Liver (tissue), 8 donors: ENCODE measurements at regions not wholly inside any gene's neighbourhood (a gene's known extent, or its start where the extent isn't known, plus 50 kb on each side); places are given as distances from the start of the nearest gene placed in this dataset.

Source experiments
- DNase-seq: peaks from one replicate; pipeline ENCODE4 v3.0.0-alpha.2; 2017; ENCODE audit warnings: low spot score
- H3K27ac ChIP-seq, 2 donors: one replicate each; pipeline ENCODE4 v1.7.0; 2013; ENCODE audit warnings: inconsistent platforms in 2 of 2, low read length in 2 of 2, control low read depth in 1 of 2, low read depth in 1 of 2, mild to moderate bottlenecking in 1 of 2
- H3K27me3 ChIP-seq, 4 donors: one replicate each; pipeline versions ENCODE4 v1.6.1 to v1.7.0; 2013; ENCODE audit warnings: low read length in 3 of 4, inconsistent platforms in 1 of 4, mild to moderate bottlenecking in 1 of 4, moderate library complexity in 1 of 4; ENCODE audit not compliant: control insufficient read depth in 4 of 4, insufficient read depth in 4 of 4
- H3K36me3 ChIP-seq, 4 donors: one replicate each; pipeline versions ENCODE4 v1.6.1 to v1.7.0; 2013; ENCODE audit warnings: low read length in 3 of 4, mild to moderate bottlenecking in 3 of 4, low read depth in 1 of 4, moderate library complexity in 1 of 4; ENCODE audit not compliant: control insufficient read depth in 4 of 4, insufficient read depth in 3 of 4
- H3K4me1 ChIP-seq, 4 donors: one replicate each; pipeline versions ENCODE4 v1.6.1 to v1.7.0; 2013; ENCODE audit warnings: low read length in 3 of 4, mild to moderate bottlenecking in 3 of 4, moderate library complexity in 1 of 4; ENCODE audit not compliant: control insufficient read depth in 4 of 4, insufficient read depth in 4 of 4
- H3K4me3 ChIP-seq, 3 donors: one replicate each; pipeline versions ENCODE4 v1.6.1 to v1.7.0; 2013; ENCODE audit warnings: low read length in 3 of 3, control low read depth in 1 of 3, low read depth in 1 of 3, mild to moderate bottlenecking in 1 of 3
- H3K9ac ChIP-seq, 2 donors: one replicate each; pipeline ENCODE4 v1.7.0; 2013; ENCODE audit warnings: low read length in 2 of 2, mild to moderate bottlenecking in 2 of 2, moderate library complexity in 2 of 2, control low read depth in 1 of 2, low read depth in 1 of 2
- H3K9me3 ChIP-seq, 4 donors: one replicate each; pipeline versions ENCODE4 v1.6.1 to v1.7.0; 2013; ENCODE audit warnings: low read length in 3 of 4; ENCODE audit not compliant: control insufficient read depth in 4 of 4
- EGR1 ChIP-seq, 2 donors: IDR thresholded peaks; 2 replicates each; pipeline ENCODE4 v1.6.1; 2016 to 2018; ENCODE audit warnings: antibody characterized with exemption in 2 of 2, low read depth in 2 of 2
- FOXA1 ChIP-seq: IDR thresholded peaks from 2 replicates; pipeline ENCODE4 v1.6.1; 2016; ENCODE audit warnings: antibody characterized with exemption
- FOXA2 ChIP-seq: IDR thresholded peaks from 2 replicates; pipeline ENCODE4 v1.6.1; 2016; ENCODE audit warnings: antibody characterized with exemption
- GABPA ChIP-seq, 2 donors: IDR thresholded peaks in 1 of 2; conservative IDR thresholded peaks in 1 of 2; 2 replicates each; pipeline ENCODE4 v1.6.1; 2016; ENCODE audit warnings: antibody characterized with exemption in 2 of 2, mild to moderate bottlenecking in 1 of 2, moderate library complexity in 1 of 2
- HNF4A ChIP-seq, 2 donors: conservative IDR thresholded peaks; 2 replicates each; pipeline ENCODE4 v1.6.1; 2016; ENCODE audit warnings: antibody characterized with exemption in 2 of 2, mild to moderate bottlenecking in 2 of 2
- HNF4G ChIP-seq: IDR thresholded peaks from 2 replicates; pipeline ENCODE4 v1.6.1; 2016; ENCODE audit warnings: antibody characterized with exemption
- JUND ChIP-seq, 2 donors: IDR thresholded peaks; 2 replicates each; pipeline ENCODE4 v1.6.1; 2016; ENCODE audit warnings: antibody characterized with exemption in 2 of 2
- NR2F2 ChIP-seq: IDR thresholded peaks from 2 replicates; pipeline ENCODE4 v1.6.1; 2016; ENCODE audit warnings: antibody characterized with exemption
- RAD21 ChIP-seq, 2 donors: IDR thresholded peaks; 2 replicates each; pipeline ENCODE4 v1.6.1; 2016; ENCODE audit warnings: antibody characterized with exemption in 2 of 2, mild to moderate bottlenecking in 2 of 2
- RXRA ChIP-seq, 2 donors: IDR thresholded peaks; 2 replicates each; pipeline ENCODE4 v1.6.1; 2017 to 2018; ENCODE audit warnings: antibody characterized with exemption in 2 of 2, mild to moderate bottlenecking in 1 of 2
- SP1 ChIP-seq: IDR thresholded peaks from 2 replicates; pipeline ENCODE4 v1.6.1; 2018; ENCODE audit warnings: antibody characterized with exemption, mild to moderate bottlenecking
- TAF1 ChIP-seq: conservative IDR thresholded peaks from 2 replicates; pipeline ENCODE4 v1.6.1; 2016; ENCODE audit warnings: antibody characterized with exemption, mild to moderate bottlenecking
- YY1 ChIP-seq: IDR thresholded peaks from 2 replicates; pipeline ENCODE4 v1.6.1; 2016; ENCODE audit warnings: antibody characterized with exemption, mild to moderate bottlenecking
- WGBS: extraction: QIAGEN DNeasy Blood & Tissue Kit; methylation state at CpG from one replicate; pipeline ENCODE4 v1.1.7; 2013; 5-methylcytosine and 5-hydroxymethylcytosine counted together
- TF ChIP-seq, protein P1 (sequence below): IDR thresholded peaks from 2 replicates; pipeline ENCODE4 v1.6.1; 2016; ENCODE audit warnings: antibody characterized with exemption
- TF ChIP-seq, protein P2 (sequence below): fragments of 150-350 bp; IDR thresholded peaks from 2 replicates; pipeline ENCODE4 v1.5.1; 2017; ENCODE audit warnings: improper control_type of control experiment, low read depth, low read length; ENCODE audit not compliant: missing input control
- TF ChIP-seq, protein P3 (sequence below): IDR thresholded peaks from 2 replicates; pipeline ENCODE4 v1.6.1; 2016; ENCODE audit warnings: antibody characterized with exemption
- TF ChIP-seq, protein P4 (sequence below): IDR thresholded peaks from 2 replicates; pipeline ENCODE4 v1.6.1; 2016; ENCODE audit warnings: antibody characterized with exemption, mild to moderate bottlenecking
- TF ChIP-seq, protein P5 (sequence below): IDR thresholded peaks from 2 replicates; pipeline ENCODE4 v1.6.1; 2016; ENCODE audit warnings: antibody characterized with exemption
- donor health status: healthy.
- donor health status: healthy.
- donor health status: healthy.
- donor health status: healthy.
- donor health status: healthy.

DNA sequence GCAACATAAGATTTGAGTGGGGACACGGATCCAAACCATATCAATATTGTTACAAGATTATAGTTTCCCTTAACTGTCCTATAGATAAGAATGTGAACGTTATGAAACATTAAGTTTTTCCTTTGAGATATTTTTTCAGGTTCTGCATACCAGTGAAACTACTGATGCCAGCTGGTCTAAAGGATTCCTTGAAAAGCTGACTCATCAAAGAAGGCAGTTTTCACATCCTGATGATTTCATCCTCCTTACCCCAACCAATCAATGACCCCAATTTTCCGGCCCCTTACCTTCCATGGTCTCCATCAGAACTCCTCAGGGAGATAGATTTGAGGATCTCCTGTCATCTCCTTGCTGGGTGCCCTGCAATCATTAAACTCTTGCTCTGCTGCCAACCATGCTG is 64.1 kb upstream of the HS3ST4 start:
- peaks cover 0 to 10% (median 1%) of the 10 kb centered on the region in 4 donors for H3K9me3 ChIP-seq
- no peak for DNase-seq
- WGBS: 65% methylated on average over 3 of the region's 3 CpGs

More for the DNA sequence above, 64.1 kb upstream of the HS3ST4 start:
- Histone ChIP-seq H3K4me1 (no peaks in the 10 kb centered on the region), H3K27me3 (peaks cover 0 to 4% (median 2%) of the 10 kb centered on the region in 4 donors), H3K27ac (no peak overlapping the region), H3K9ac (no peak overlapping the region), H3K36me3 (no peaks in the 10 kb centered on the region), H3K4me3 (no peak overlapping the region)
- TF ChIP-seq, protein P1, sequence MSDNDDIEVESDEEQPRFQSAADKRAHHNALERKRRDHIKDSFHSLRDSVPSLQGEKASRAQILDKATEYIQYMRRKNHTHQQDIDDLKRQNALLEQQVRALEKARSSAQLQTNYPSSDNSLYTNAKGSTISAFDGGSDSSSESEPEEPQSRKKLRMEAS: no peak
- no peak for TF ChIP-seq SP1
- TF ChIP-seq RAD21 (IDR thresholded peaks at IDR 0.05): no peak
- TF ChIP-seq RXRA (IDR thresholded peaks at IDR 0.05): no peak
- no peak for TF ChIP-seq YY1
- no peak for TF ChIP-seq TAF1
- TF ChIP-seq, protein P2, sequence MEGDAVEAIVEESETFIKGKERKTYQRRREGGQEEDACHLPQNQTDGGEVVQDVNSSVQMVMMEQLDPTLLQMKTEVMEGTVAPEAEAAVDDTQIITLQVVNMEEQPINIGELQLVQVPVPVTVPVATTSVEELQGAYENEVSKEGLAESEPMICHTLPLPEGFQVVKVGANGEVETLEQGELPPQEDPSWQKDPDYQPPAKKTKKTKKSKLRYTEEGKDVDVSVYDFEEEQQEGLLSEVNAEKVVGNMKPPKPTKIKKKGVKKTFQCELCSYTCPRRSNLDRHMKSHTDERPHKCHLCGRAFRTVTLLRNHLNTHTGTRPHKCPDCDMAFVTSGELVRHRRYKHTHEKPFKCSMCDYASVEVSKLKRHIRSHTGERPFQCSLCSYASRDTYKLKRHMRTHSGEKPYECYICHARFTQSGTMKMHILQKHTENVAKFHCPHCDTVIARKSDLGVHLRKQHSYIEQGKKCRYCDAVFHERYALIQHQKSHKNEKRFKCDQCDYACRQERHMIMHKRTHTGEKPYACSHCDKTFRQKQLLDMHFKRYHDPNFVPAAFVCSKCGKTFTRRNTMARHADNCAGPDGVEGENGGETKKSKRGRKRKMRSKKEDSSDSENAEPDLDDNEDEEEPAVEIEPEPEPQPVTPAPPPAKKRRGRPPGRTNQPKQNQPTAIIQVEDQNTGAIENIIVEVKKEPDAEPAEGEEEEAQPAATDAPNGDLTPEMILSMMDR: no peak
- TF ChIP-seq HNF4A (conservative IDR thresholded peaks at IDR 0.05): no peak
- TF ChIP-seq, protein P3, sequence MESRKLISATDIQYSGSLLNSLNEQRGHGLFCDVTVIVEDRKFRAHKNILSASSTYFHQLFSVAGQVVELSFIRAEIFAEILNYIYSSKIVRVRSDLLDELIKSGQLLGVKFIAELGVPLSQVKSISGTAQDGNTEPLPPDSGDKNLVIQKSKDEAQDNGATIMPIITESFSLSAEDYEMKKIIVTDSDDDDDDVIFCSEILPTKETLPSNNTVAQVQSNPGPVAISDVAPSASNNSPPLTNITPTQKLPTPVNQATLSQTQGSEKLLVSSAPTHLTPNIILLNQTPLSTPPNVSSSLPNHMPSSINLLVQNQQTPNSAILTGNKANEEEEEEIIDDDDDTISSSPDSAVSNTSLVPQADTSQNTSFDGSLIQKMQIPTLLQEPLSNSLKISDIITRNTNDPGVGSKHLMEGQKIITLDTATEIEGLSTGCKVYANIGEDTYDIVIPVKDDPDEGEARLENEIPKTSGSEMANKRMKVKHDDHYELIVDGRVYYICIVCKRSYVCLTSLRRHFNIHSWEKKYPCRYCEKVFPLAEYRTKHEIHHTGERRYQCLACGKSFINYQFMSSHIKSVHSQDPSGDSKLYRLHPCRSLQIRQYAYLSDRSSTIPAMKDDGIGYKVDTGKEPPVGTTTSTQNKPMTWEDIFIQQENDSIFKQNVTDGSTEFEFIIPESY: no peak
- no peak for TF ChIP-seq HNF4G
- TF ChIP-seq JUND (IDR thresholded peaks at IDR 0.05): no peak
- no peak for TF ChIP-seq FOXA1
- no peak for TF ChIP-seq GABPA (IDR thresholded peaks at IDR 0.05 in 1 of 2, conservative IDR thresholded peaks at IDR 0.05 in 1 of 2)
- no peak for TF ChIP-seq NR2F2
- no peak for TF ChIP-seq FOXA2
- no peak for TF ChIP-seq EGR1 (IDR thresholded peaks at IDR 0.05; ENCODE audit: low read depth in 2 of 2)
- TF ChIP-seq, protein P4, sequence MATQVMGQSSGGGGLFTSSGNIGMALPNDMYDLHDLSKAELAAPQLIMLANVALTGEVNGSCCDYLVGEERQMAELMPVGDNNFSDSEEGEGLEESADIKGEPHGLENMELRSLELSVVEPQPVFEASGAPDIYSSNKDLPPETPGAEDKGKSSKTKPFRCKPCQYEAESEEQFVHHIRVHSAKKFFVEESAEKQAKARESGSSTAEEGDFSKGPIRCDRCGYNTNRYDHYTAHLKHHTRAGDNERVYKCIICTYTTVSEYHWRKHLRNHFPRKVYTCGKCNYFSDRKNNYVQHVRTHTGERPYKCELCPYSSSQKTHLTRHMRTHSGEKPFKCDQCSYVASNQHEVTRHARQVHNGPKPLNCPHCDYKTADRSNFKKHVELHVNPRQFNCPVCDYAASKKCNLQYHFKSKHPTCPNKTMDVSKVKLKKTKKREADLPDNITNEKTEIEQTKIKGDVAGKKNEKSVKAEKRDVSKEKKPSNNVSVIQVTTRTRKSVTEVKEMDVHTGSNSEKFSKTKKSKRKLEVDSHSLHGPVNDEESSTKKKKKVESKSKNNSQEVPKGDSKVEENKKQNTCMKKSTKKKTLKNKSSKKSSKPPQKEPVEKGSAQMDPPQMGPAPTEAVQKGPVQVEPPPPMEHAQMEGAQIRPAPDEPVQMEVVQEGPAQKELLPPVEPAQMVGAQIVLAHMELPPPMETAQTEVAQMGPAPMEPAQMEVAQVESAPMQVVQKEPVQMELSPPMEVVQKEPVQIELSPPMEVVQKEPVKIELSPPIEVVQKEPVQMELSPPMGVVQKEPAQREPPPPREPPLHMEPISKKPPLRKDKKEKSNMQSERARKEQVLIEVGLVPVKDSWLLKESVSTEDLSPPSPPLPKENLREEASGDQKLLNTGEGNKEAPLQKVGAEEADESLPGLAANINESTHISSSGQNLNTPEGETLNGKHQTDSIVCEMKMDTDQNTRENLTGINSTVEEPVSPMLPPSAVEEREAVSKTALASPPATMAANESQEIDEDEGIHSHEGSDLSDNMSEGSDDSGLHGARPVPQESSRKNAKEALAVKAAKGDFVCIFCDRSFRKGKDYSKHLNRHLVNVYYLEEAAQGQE: no peak
- TF ChIP-seq, protein P5, sequence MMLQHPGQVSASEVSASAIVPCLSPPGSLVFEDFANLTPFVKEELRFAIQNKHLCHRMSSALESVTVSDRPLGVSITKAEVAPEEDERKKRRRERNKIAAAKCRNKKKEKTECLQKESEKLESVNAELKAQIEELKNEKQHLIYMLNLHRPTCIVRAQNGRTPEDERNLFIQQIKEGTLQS: no peak
